RCC 7860 (cell line): ENCODE measurements at regions not wholly inside any gene's neighbourhood (a gene's known extent, or its start where the extent isn't known, plus 50 kb on each side); places are given as distances from the start of the nearest gene placed in this dataset.

Experiments used
- DNase-seq: peaks from one replicate; pipeline ENCODE4 v3.0.0-alpha.2; 2015; ENCODE audit warnings: low spot score
- FAIRE-seq: peaks from 2 replicates; lab custom pipeline; 2012; peaks lifted over from hg19 to GRCh38; lab: Jason Lieb, UNC

- DNase-seq (no peak), FAIRE-seq (no peak)
These were observed 237.8 kb upstream of the SP8 start for GRCh38 chr7:21024485-21024867.

DNA sequence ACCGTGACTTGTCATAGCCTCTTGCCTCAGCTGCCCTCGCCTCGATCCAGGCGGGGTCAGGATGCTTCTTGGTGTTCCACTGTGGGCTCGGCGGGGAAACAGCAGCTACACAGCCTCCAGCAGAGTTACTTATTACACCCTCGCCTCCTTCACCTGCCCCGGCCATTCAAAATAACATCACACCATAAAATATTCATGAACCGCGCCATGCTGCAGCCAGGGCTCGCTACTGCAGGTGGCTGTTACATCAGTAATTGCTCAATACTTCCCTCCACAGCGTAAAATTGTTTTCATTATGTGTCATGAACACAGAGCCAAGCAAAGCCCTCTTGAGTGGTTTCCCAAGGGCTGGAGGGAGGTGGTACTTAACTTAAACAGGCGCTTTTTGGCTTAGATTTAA is 241.5 kb upstream of the SP8 start:
- no peak for FAIRE-seq
- DNase-seq = no peak

DNA sequence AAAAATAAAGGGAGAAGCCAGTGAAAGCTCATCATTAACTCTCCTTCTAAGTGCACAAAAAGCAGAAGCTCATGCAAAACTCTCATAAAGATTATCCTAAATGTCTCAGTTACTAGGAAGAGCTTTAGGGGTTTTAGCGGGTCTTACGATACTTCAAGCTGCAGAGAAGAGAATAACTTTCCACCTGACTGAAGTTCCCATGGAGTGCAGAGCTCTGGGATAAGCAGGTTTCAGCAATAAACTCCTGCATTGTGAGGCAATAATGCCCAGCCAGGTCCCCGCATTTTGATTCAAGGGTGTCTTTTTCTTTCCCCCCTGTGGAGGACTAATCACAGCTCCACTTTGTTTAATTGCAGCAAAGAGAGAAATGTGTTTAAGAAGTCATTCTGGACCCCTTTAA is 241.9 kb upstream of the SP8 start:
- FAIRE-seq (no peak), DNase-seq (no peak)

GRCh38 chr7:21029006-21029405 is 242.3 kb upstream of the SP8 start:
- no peak for FAIRE-seq
- DNase-seq = no peak

- no peak for FAIRE-seq
- DNase-seq = no peak
These were observed 243.7 kb upstream of the SP8 start for GRCh38 chr7:21030237-21030871.

- DNase-seq (no peak), FAIRE-seq (no peak)
These were observed 254.6 kb upstream of the SP8 start for GRCh38 chr7:21041252-21041651.

DNA sequence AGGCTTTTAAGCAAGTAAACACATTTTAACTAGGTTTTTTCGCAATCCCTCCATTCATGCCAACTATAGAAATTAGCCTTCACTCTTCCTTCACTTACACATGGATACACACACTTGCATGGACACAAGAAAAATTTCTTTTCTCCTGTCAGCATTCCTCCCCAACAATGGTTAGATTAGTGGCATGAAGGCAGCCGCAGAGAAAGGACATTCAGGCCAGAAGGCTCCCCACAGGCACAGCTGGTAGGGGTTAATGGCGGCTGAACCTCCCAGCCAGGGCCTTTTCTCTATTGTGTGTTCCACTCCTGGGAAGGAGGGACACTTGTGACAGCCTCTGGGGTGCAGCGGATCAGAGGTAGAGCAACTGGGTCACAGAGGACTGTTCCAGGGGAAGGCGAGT is 255.0 kb upstream of the SP8 start:
- FAIRE-seq (no peak), DNase-seq (no peak)

DNA sequence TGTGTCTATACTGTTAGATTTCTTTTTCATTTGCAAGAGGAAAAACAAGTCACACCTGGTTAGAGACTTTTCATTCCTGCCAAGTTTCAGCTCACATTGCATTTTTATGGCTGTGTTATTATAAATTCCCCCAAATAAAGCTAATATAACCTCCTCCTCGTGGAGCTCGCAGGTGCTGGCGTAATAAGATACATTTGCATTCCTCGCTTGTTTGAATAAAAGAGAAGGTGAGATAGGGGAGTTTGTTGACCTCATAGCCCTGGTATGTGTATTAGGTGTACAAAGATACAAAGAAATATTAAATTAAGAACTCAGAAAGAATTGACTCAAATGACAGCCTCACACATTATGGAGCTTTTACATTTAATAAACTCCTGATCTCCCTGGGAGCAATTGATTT is 257.7 kb upstream of the SP8 start:
- no peak for FAIRE-seq

DNA sequence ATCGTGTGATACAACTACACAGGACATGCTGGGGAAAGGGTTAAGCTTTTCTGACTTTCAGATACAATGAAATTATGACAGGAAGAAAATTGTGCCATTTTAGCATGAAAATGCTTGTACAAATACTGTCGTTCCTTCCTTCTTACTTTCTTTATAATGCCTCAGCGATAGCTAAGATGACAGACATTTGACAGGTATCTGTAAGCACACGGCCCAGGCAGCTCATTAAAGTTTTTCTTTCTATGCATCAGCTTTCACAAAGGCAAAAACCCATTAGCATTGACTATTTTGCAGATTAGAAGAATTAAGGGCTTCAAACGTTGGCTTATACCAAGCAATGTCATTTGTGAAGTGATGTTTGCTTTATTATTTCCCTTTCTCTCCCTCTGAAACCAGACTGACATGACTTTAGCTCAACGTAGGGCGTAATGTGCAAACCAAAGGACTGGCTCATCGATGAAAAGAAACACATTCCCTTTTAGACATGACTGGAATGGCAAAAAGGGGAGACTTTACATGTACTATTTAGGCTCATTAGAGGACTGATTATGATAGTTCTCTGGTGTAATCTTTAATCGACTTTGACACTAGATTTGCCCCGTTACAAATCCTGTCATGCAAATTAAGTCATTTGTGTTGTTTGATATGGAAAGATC is 258.4 kb upstream of the SP8 start:
- FAIRE-seq (no peak), DNase-seq (no peak)

More for the DNA sequence above, 257.7 kb upstream of the SP8 start:
- DNase-seq = no peak

- DNase-seq (no peak), FAIRE-seq (no peak)
These were observed 265.2 kb upstream of the SP8 start for GRCh38 chr7:21051865-21052264.

GRCh38 chr7:21054427-21055112 is 267.9 kb upstream of the SP8 start:
- DNase-seq = no peak
- FAIRE-seq = no peak

- DNase-seq (no peak), FAIRE-seq (no peak)
These were observed 272.4 kb upstream of the SP8 start for GRCh38 chr7:21059069-21059468.

DNA sequence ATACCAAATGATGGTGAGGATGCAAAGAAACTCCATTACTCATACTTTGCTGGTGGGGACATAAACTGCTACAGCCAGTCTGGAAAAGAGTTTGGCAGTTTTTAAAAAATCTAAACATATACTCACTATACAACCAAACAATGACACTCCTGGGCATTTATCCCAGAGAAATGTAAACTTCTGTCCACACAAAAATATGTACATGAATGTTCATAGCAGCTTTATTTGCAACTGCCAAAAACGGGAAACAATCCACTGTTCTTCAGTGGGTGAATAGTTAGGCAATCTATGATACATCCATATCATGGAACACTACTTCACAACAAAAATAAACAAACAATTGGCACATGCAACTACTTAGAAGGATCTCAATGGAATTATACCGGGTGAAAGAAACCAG is 276.4 kb upstream of the SP8 start:
- DNase-seq = no peak
- no peak for FAIRE-seq

DNA sequence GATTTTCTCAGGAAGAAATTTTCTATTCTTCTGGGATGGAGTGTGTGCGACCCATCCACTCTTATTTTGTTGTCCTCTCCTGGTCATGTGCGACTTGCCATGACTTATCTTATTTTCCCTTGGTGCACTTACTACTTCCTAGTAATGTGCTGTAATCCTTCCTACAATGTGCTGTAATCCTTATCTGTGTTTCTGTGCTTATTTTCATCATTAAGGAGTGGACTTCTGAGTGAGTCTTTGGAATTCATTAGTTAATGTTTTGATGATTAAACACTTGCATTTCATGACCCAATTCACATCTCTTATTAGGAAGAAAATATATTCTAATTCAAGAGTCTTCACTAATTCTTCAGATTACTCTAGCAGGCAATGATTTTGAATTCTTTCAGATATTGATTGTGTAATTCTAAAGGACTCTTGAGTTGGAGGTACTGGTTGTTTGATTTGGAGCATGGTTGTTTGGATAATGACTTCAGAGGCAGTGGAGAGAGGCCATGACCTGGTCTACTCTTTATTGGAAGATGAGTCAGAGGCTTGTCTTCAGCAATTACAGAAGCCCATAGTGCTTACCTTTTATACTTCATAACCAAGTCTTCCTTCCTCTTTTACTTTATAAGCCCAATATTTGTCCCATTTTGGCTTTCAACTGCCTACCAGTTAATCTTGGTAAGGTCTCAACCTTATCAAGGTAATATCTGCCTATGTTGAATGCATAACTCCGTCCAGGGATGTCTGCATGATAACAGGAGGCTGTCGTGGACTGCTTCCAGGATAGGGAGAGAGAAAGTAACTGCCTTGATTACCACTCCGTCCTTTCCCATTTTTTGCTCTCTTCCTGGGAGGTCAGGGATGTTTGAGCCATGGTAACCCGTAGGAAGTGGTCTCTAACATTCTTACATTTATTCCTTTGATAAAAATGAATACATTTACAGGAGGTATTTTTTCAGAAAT is 278.3 kb upstream of the SP8 start:
- peak; percentile 23 for FAIRE-seq
- DNase-seq = peak; percentile 33

GRCh38 chr7:21066221-21066620 is 279.5 kb upstream of the SP8 start:
- no peak for FAIRE-seq
- no peak for DNase-seq

- FAIRE-seq = no peak
- DNase-seq = no peak
These were observed 280.5 kb upstream of the SP8 start for GRCh38 chr7:21067216-21067615.

DNA sequence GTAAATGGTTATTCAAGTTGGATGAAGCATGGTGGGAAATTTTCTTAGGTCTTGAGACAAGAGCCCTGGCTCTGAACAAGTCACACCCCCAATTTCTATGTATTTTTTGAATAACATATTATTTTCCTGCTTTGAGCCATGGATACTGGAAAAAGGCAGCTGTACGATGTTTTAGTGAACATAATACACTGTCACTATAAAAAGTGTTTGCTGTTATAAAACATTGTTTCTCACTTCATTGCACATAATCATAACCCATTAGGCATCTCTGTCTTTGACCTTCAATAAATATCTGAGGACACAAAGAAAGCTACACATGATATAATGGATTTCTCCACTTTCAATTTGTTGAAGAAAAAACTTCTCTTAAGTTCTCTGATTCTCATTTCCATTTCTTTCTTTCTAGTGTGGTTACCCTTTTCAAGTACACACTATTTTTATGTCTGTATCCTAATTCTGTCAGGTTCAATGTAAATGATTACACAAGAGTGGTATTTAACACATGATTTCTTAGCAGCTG is 283.9 kb upstream of the SP8 start:
- FAIRE-seq (peak; percentile 44), DNase-seq (no peak)

GRCh38 chr7:21071561-21072501 is 285.1 kb upstream of the SP8 start:
- DNase-seq (no peak), FAIRE-seq (no peak)

- no peak for DNase-seq
- FAIRE-seq = no peak
These were observed 289.4 kb upstream of the SP8 start for GRCh38 chr7:21076054-21076453.

- DNase-seq (no peak), FAIRE-seq (no peak)
These were observed 289.9 kb upstream of the SP8 start for GRCh38 chr7:21076574-21076973.
